B cell (primary cell): ENCODE measurements at regions not wholly inside any gene's neighbourhood (a gene's known extent, or its start where the extent isn't known, plus 50 kb on each side); places are given as distances from the start of the nearest gene placed in this dataset.

Source experiments
- ATAC-seq: fragments of 200-7000 bp; cut with Tn5 transposase; one replicate; pipeline ENCODE4 v1.10.0; 2021; ENCODE audit warnings: low read depth, mild to moderate bottlenecking, moderate number of reproducible peaks, moderate library complexity
- CTCF ChIA-PET: fragments of 350-600 bp; sonication (Branson Sonifier 250); formaldehyde crosslinking; loops from one replicate; lab custom pipeline; 2021; ENCODE audit warnings: antibody characterized with exemption, inconsistent platforms; lab: Charles Lee
- POLR2A ChIA-PET: fragments of 350-600 bp; sonication (Branson Sonifier 250); formaldehyde crosslinking; loops from one replicate; lab custom pipeline; 2021; ENCODE audit warnings: antibody characterized with exemption; lab: Charles Lee
- DNase-seq: peaks from one replicate; pipeline ENCODE4 v3.0.0; 2013
- H2AFZ ChIP-seq: 2 replicates; pipeline ENCODE4 v1.6.1; 2012; ENCODE audit warnings: mild to moderate bottlenecking, low read depth, low read length; ENCODE audit not compliant: insufficient read depth, poor library complexity, severe bottlenecking
- H3K27ac ChIP-seq, 2 donors: 1 replicate in 1 of 2; 2 replicates in 1 of 2; pipeline ENCODE4 v1.5.1; 2012 to 2013; ENCODE audit warnings: low read length in 2 of 2, mild to moderate bottlenecking in 2 of 2, moderate library complexity in 1 of 2
- H3K27me3 ChIP-seq, 4 experiments: fragments of 200-600 bp in 1 of 4; sonication (generic) in 1 of 4; replicated peaks in 1 of 4; 1 replicate in 2 of 4; 2 replicates in 2 of 4; pipeline versions ENCODE4 v1.6.1 to v1.7.0; 2013 to 2016; ENCODE audit warnings: low read length in 3 of 4, mild to moderate bottlenecking in 2 of 4, mixed read lengths in 1 of 4, moderate library complexity in 1 of 4; ENCODE audit not compliant: insufficient read depth in 4 of 4, control insufficient read depth in 3 of 4; ENCODE audit errors: control extremely low read depth in 1 of 4
- H3K36me3 ChIP-seq, 2 experiments: replicated peaks in 1 of 2; 1 replicate in 1 of 2; 2 replicates in 1 of 2; pipeline versions ENCODE4 v1.6.1 to v1.7.1; 2013; ENCODE audit warnings: low read length in 1 of 2; ENCODE audit not compliant: insufficient read depth in 2 of 2, control insufficient read depth in 1 of 2; ENCODE audit errors: control extremely low read depth in 1 of 2, extremely low read depth in 1 of 2
- H3K4me1 ChIP-seq, 2 donors: fragments of 200-600 bp in 1 of 2; sonication (generic) in 1 of 2; 1 replicate in 1 of 2; 2 replicates in 1 of 2; pipeline versions ENCODE4 v1.5.1 to v1.6.1; 2013 to 2017; ENCODE audit warnings: low read length in 2 of 2; ENCODE audit not compliant: control insufficient read depth in 2 of 2, insufficient read depth in 2 of 2
- H3K4me2 ChIP-seq: replicated peaks from 2 replicates; pipeline ENCODE3; 2012; ENCODE audit warnings: mild to moderate bottlenecking, low read depth, low read length; ENCODE audit not compliant: poor library complexity, severe bottlenecking
- H3K4me3 ChIP-seq, 5 experiments: fragments of 200-600 bp in 1 of 5; sonication (generic) in 1 of 5; 1 replicate in 3 of 5; 2 replicates in 2 of 5; pipeline versions ENCODE4 v1.5.1 to v1.7.0; 2011 to 2016; ENCODE audit warnings: low read length in 4 of 5, mild to moderate bottlenecking in 4 of 5, low read depth in 2 of 5, control low read depth in 1 of 5, moderate library complexity in 1 of 5; ENCODE audit not compliant: insufficient read depth in 1 of 5; ENCODE audit errors: control extremely low read depth in 1 of 5, extremely low read depth in 1 of 5
- H3K79me2 ChIP-seq: fragments of 200-600 bp; sonication (generic); one replicate; pipeline ENCODE4 v1.6.0; 2016; ENCODE audit warnings: low read length; ENCODE audit not compliant: control insufficient read depth, insufficient read depth
- H3K9ac ChIP-seq: fragments of 200-600 bp; sonication (generic); 2 replicates; pipeline ENCODE4 v1.6.1; 2017; ENCODE audit warnings: mild to moderate bottlenecking, low read length, moderate library complexity
- H3K9me3 ChIP-seq, 3 donors: one replicate each; pipeline versions ENCODE4 v1.6.1 to v1.7.1; 2013; ENCODE audit warnings: low read length in 2 of 3; ENCODE audit not compliant: control insufficient read depth in 2 of 3, insufficient read depth in 1 of 3; ENCODE audit errors: control extremely low read depth in 1 of 3
- H4K20me1 ChIP-seq: 2 replicates; pipeline ENCODE4 v1.6.0; 2012; ENCODE audit warnings: mild to moderate bottlenecking, low read length; ENCODE audit not compliant: insufficient read depth, control insufficient read depth, poor library complexity, severe bottlenecking
- H3K27ac Mint-ChIP-seq: one replicate; pipeline ENCODE4 v1.8.0; 2021; ENCODE audit warnings: mixed read lengths
- H3K27me3 Mint-ChIP-seq: one replicate; pipeline ENCODE4 v1.8.0; 2021; ENCODE audit warnings: mixed read lengths
- H3K4me1 Mint-ChIP-seq: one replicate; pipeline ENCODE4 v1.8.0; 2021; ENCODE audit warnings: mixed read lengths
- H3K4me3 Mint-ChIP-seq: one replicate; pipeline ENCODE4 v1.8.0; 2021; ENCODE audit warnings: mixed read lengths
- H3K9me3 Mint-ChIP-seq: one replicate; pipeline ENCODE4 v1.8.0; 2022; ENCODE audit warnings: mixed read lengths; ENCODE audit not compliant: insufficient read depth
- EZH2 ChIP-seq: IDR thresholded peaks from 2 replicates; pipeline ENCODE4 v1.6.1; 2012; ENCODE audit warnings: borderline replicate concordance, low read depth, mild to moderate bottlenecking, moderate library complexity, low read length; ENCODE audit not compliant: insufficient read depth, poor library complexity, severe bottlenecking
- WGBS: methylation state at CpG from one replicate; pipeline ENCODE4 v1.1.5; 2013; ENCODE audit warnings: missing lambda C conversion rate; ENCODE audit not compliant: insufficient coverage; 5-methylcytosine and 5-hydroxymethylcytosine counted together
- intact Hi-C: fragments of 100-400 bp; cut with micrococcal nuclease; formaldehyde crosslinking; loops from one replicate; pipeline ENCODE4 v1.10.0; 2022
- TF ChIP-seq, protein P1 (sequence below): fragments of 200-600 bp; IDR thresholded peaks from one replicate; pipeline ENCODE4 v1.8.0; 2022; ENCODE audit warnings: antibody characterized with exemption, mild to moderate bottlenecking

DNA sequence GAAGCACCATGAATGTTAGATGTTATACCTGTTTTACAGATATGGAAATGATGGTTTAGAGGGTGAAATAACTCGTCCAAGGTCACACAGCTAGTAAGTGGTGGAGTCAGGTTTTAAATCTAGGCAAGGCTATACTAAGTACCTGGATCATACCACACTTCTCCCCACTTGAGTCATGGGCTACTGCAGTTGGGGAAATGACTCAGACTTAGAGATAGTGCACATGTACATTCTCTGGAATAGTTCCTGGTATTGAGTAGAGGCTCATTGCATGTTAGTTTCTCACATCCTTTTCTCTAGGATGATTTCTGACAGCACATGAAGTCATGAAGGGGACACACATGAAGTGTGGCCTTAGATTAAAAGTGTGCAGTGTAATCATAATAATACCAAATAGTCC lies 76.2 kb upstream of the TNFSF11 start:
- H3K9me3 Mint-ChIP-seq: no peaks in the 10 kb centered on the region
- Histone ChIP-seq H3K27me3 (no peaks in the 10 kb centered on the region), H4K20me1 (no peaks in the 10 kb centered on the region), H3K27ac (no peak overlapping the region), H3K4me3 (no peak overlapping the region), H3K9ac (no peak overlapping the region), H3K79me2 (no peaks in the 10 kb centered on the region), H3K4me1 (no peaks in the 10 kb centered on the region), H2AFZ (no peak overlapping the region), H3K36me3 (no peaks in the 10 kb centered on the region), H3K4me2 (no peak overlapping the region), H3K9me3 (no peaks in the 10 kb centered on the region)
- ATAC-seq (no peak), DNase-seq (no peak)
- H3K27ac Mint-ChIP-seq: no peak overlapping the region
- ChIA-PET POLR2A (no interaction called here), CTCF (no interaction called here)
- H3K4me1 Mint-ChIP-seq: peaks cover 3% of the 10 kb centered on the region
- intact Hi-C loops: no loop called here
- no peak overlapping the region for H3K4me3 Mint-ChIP-seq
- no CpG with 5 or more reads among the region's 1 CpG for WGBS
- H3K27me3 Mint-ChIP-seq: no peaks in the 10 kb centered on the region
- TF ChIP-seq, protein P1, sequence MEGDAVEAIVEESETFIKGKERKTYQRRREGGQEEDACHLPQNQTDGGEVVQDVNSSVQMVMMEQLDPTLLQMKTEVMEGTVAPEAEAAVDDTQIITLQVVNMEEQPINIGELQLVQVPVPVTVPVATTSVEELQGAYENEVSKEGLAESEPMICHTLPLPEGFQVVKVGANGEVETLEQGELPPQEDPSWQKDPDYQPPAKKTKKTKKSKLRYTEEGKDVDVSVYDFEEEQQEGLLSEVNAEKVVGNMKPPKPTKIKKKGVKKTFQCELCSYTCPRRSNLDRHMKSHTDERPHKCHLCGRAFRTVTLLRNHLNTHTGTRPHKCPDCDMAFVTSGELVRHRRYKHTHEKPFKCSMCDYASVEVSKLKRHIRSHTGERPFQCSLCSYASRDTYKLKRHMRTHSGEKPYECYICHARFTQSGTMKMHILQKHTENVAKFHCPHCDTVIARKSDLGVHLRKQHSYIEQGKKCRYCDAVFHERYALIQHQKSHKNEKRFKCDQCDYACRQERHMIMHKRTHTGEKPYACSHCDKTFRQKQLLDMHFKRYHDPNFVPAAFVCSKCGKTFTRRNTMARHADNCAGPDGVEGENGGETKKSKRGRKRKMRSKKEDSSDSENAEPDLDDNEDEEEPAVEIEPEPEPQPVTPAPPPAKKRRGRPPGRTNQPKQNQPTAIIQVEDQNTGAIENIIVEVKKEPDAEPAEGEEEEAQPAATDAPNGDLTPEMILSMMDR: no peak
- TF ChIP-seq EZH2: no peak

DNA sequence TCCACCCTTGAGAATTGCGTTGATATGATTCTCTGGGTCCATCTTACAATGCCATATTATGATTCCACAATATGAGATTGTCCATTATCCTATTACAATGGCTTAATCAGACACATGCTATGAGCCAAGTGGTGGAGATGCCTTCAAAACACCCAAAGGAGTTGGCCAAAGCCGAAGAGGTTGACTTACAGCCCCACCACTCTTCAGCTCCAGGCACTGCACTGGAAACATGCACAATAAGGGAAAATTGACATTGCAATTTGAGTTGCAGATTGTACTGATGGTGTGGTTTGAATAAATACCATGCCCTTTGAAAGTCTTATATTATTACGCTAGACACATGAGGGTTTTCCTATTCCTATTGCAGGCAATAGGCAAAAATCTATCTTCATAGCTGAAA lies 75.4 kb upstream of the TNFSF11 start:
- TF ChIP-seq, protein P1: no peak
- no peak for TF ChIP-seq EZH2
- Mint-ChIP-seq H3K4me3 (no peak overlapping the region), H3K27me3 (no peaks in the 10 kb centered on the region), H3K4me1 (peaks cover 3% of the 10 kb centered on the region), H3K9me3 (no peaks in the 10 kb centered on the region), H3K27ac (no peak overlapping the region)
- ATAC-seq (no peak), DNase-seq (no peak)
- Histone ChIP-seq H3K4me1 (no peaks in the 10 kb centered on the region), H3K27me3 (no peaks in the 10 kb centered on the region), H3K9ac (no peak overlapping the region), H3K79me2 (no peaks in the 10 kb centered on the region), H4K20me1 (no peaks in the 10 kb centered on the region), H3K4me3 (no peak overlapping the region), H3K27ac (no peak overlapping the region), H3K4me2 (no peak overlapping the region), H3K36me3 (no peaks in the 10 kb centered on the region), H3K9me3 (no peaks in the 10 kb centered on the region), H2AFZ (no peak overlapping the region)
- ChIA-PET CTCF (interaction anchor here (1.2 kb wide), 1 partner anchor 64 kb away, joined by 3 read pairs; no protein-coding TSS in a partner anchor), POLR2A (no interaction called here)
- no CpG with 5 or more reads among the region's 3 CpGs for WGBS
- intact Hi-C loops: no loop called here
